CD4-positive, alpha-beta T cell treated with Interleukin-4 for 4 hours (primary cell): ENCODE measurements at regions not wholly inside any gene's neighbourhood (a gene's known extent, or its start where the extent isn't known, plus 50 kb on each side); places are given as distances from the start of the nearest gene placed in this dataset.

Experiments
- DNase-seq: peaks from one replicate; pipeline ENCODE4 v3.0.0-alpha.2; 2020

- DNase-seq, result no peak
Observed at GRCh38 chr18:56210520-56210919, 427.9 kb downstream of the TXNL1 start.

GRCh38 chr18:56207989-56208388, 430.4 kb downstream of the TXNL1 start:
- DNase-seq, result no peak

GRCh38 chr18:56204052-56204451, 434.3 kb downstream of the TXNL1 start:
- DNase-seq, result no peak

- no peak for DNase-seq
Observed at GRCh38 chr18:56202678-56203077, 435.7 kb downstream of the TXNL1 start.

- no peak for DNase-seq
Observed at GRCh38 chr18:56200381-56200911, 437.9 kb downstream of the TXNL1 start.

- DNase-seq, result no peak
Observed at GRCh38 chr18:56199580-56200330, 438.6 kb downstream of the TXNL1 start.

GRCh38 chr18:56197241-56197859, 441.0 kb downstream of the TXNL1 start:
- DNase-seq, result no peak

GRCh38 chr18:56196495-56197225, 441.7 kb downstream of the TXNL1 start:
- no peak for DNase-seq

GRCh38 chr18:56191334-56191733, 447.1 kb downstream of the TXNL1 start:
- no peak for DNase-seq

- DNase-seq, result no peak
Observed at GRCh38 chr18:56189615-56190014, 448.8 kb downstream of the TXNL1 start.

- no peak for DNase-seq
Observed at GRCh38 chr18:56188529-56189275, 449.7 kb downstream of the TXNL1 start.

- no peak for DNase-seq
Observed at GRCh38 chr18:56186319-56186718, 452.1 kb downstream of the TXNL1 start.

- no peak for DNase-seq
Observed at GRCh38 chr18:56185126-56185525, 453.3 kb downstream of the TXNL1 start.

GRCh38 chr18:56176751-56177150, 461.6 kb downstream of the TXNL1 start:
- no peak for DNase-seq

- DNase-seq, result no peak
Observed at GRCh38 chr18:56175330-56176001, 462.9 kb downstream of the TXNL1 start.

- no peak for DNase-seq
Observed at GRCh38 chr18:56173542-56174220, 464.7 kb downstream of the TXNL1 start.

- DNase-seq, result no peak
Observed at GRCh38 chr18:56172527-56172926, 465.9 kb downstream of the TXNL1 start.

GRCh38 chr18:56171848-56172247, 466.5 kb downstream of the TXNL1 start:
- DNase-seq, result no peak

- DNase-seq, result no peak
Observed at GRCh38 chr18:56168049-56168781, 470.2 kb downstream of the TXNL1 start.

- DNase-seq, result no peak
Observed at GRCh38 chr18:56167366-56167765, 471.0 kb downstream of the TXNL1 start.

- DNase-seq, result no peak
Observed at GRCh38 chr18:56166914-56167313, 471.5 kb downstream of the TXNL1 start.
